Endodermal cell (in vitro differentiated cells): ENCODE measurements at regions not wholly inside any gene's neighbourhood (a gene's known extent, or its start where the extent isn't known, plus 50 kb on each side); places are given as distances from the start of the nearest gene placed in this dataset.

Source experiments
- DNase-seq: peaks from one replicate; pipeline ENCODE4 v3.0.0-alpha.2; 2017
- H3K27ac ChIP-seq: 2 replicates; pipeline ENCODE4 v1.5.1; 2013; ENCODE audit warnings: mild to moderate bottlenecking, low read depth, low read length, moderate library complexity
- H3K27me3 ChIP-seq: 2 replicates; pipeline ENCODE4 v1.6.1; 2013; ENCODE audit warnings: mild to moderate bottlenecking, low read length, moderate library complexity; ENCODE audit not compliant: insufficient read depth, control insufficient read depth, poor library complexity, severe bottlenecking
- H3K36me3 ChIP-seq: 2 replicates; pipeline ENCODE4 v1.7.0; 2013; ENCODE audit warnings: mild to moderate bottlenecking, low read length, moderate library complexity; ENCODE audit not compliant: control insufficient read depth, insufficient read depth
- H3K4me1 ChIP-seq: one replicate; pipeline ENCODE4 v1.7.0; 2013; ENCODE audit warnings: low read length; ENCODE audit not compliant: control insufficient read depth, insufficient read depth
- H3K4me3 ChIP-seq: 2 replicates; pipeline ENCODE4 v1.5.1; 2013; ENCODE audit warnings: mild to moderate bottlenecking, low read length, moderate library complexity
- H3K9ac ChIP-seq: 2 replicates; pipeline ENCODE4 v1.6.1; 2013; ENCODE audit warnings: mild to moderate bottlenecking, low read length, moderate library complexity; ENCODE audit not compliant: poor library complexity, severe bottlenecking; ENCODE audit errors: extremely low read depth
- H3K9me3 ChIP-seq: 2 replicates; pipeline ENCODE4 v1.6.1; 2013; ENCODE audit warnings: mild to moderate bottlenecking, low read length, moderate library complexity; ENCODE audit not compliant: control insufficient read depth
- H3K27ac Mint-ChIP-seq: 2 replicates; pipeline ENCODE4 v1.8.0; 2020; ENCODE audit warnings: mixed read lengths
- H3K27me3 Mint-ChIP-seq: 2 replicates; pipeline ENCODE4 v1.8.0; 2021; ENCODE audit warnings: mild to moderate bottlenecking, mixed read lengths; ENCODE audit not compliant: insufficient read depth
- H3K36me3 Mint-ChIP-seq: 2 replicates; pipeline ENCODE4 v1.8.0; 2020; ENCODE audit warnings: low read depth, mixed read lengths
- H3K4me1 Mint-ChIP-seq: 2 replicates; pipeline ENCODE4 v1.8.0; 2020; ENCODE audit warnings: mixed read lengths
- H3K4me3 Mint-ChIP-seq: 2 replicates; pipeline ENCODE4 v1.8.0; 2020; ENCODE audit warnings: mild to moderate bottlenecking, moderate library complexity, mixed read lengths
- H3K9me3 Mint-ChIP-seq: 2 replicates; pipeline ENCODE4 v1.8.0; 2020; ENCODE audit warnings: mild to moderate bottlenecking, mixed read lengths
- CTCF ChIP-seq: fragments of 200-600 bp; sonication (generic); conservative IDR thresholded peaks from 2 replicates; pipeline ENCODE4 v1.5.0; 2021; ENCODE audit warnings: antibody characterized with exemption, mild to moderate bottlenecking
- WGBS, 2 experiments: methylation state at CpG; one replicate each; pipeline versions ENCODE4 v1.1.5 to v1.1.7; 2013; ENCODE audit warnings: missing lambda C conversion rate in 2 of 2, mixed read lengths in 1 of 2; ENCODE audit not compliant: insufficient coverage in 1 of 2, insufficient read length in 1 of 2; 5-methylcytosine and 5-hydroxymethylcytosine counted together

- H3K36me3 Mint-ChIP-seq: no peaks in the 10 kb centered on the region
- TF ChIP-seq CTCF: no peak
- H3K27ac ChIP-seq: no peak overlapping the region
Measured at GRCh38 chr10:108788891-108789290, 1134.4 kb downstream of the XPNPEP1 start.

DNA sequence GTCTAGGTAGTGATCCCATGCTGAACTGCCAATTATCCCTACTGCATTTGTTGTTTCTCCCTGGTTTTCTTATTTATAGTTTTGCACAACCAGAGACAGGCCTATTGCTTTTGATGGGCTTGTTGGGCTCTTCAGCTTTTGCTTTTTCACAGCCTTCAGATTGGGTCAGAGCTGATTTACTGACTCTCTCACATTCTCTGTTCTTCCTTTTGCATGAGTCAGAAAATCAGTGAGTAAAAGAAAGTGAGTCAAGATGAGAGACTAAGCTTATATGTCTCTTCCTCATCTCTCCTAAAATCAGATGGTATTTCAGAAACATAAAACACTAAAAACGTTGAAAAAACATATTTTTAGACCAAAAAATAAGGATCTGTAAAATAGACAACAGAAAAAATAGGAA lies 1135.4 kb downstream of the XPNPEP1 start:
- H3K4me1 Mint-ChIP-seq: no peaks in the 10 kb centered on the region
- peaks cover 9% of the 10 kb centered on the region for H3K27me3 Mint-ChIP-seq
- Histone ChIP-seq H3K9me3 (peaks cover 75% of the 10 kb centered on the region), H3K27ac (no peak overlapping the region), H3K9ac (no peak overlapping the region), H3K4me1 (no peaks in the 10 kb centered on the region), H3K36me3 (no peaks in the 10 kb centered on the region), H3K4me3 (no peak overlapping the region), H3K27me3 (no peaks in the 10 kb centered on the region)
- H3K36me3 Mint-ChIP-seq: peaks cover 3% of the 10 kb centered on the region
- no peak overlapping the region for H3K27ac Mint-ChIP-seq
- no peak for TF ChIP-seq CTCF
- 8% methylated on average over 1 of the region's 1 CpG; no CpG with 5 or more reads in 1 of the 2 experiments for WGBS, 2 experiments
- no peak overlapping the region for H3K4me3 Mint-ChIP-seq
- peaks cover 33% of the 10 kb centered on the region for H3K9me3 Mint-ChIP-seq
- DNase-seq: no peak

More at GRCh38 chr10:108788891-108789290, 1134.4 kb downstream of the XPNPEP1 start:
- WGBS, 2 experiments: 75% methylated on average over 1 of the region's 1 CpG; no CpG with 5 or more reads in 1 of the 2 experiments
- Histone ChIP-seq H3K27me3 (no peaks in the 10 kb centered on the region), H3K9ac (no peak overlapping the region), H3K4me1 (no peaks in the 10 kb centered on the region), H3K36me3 (no peaks in the 10 kb centered on the region), H3K4me3 (no peak overlapping the region), H3K9me3 (peaks cover 76% of the 10 kb centered on the region)
- Mint-ChIP-seq H3K9me3 (peaks cover 29% of the 10 kb centered on the region), H3K27me3 (peaks cover under 1% of the 10 kb centered on the region), H3K4me3 (no peak overlapping the region), H3K4me1 (no peaks in the 10 kb centered on the region), H3K27ac (no peak overlapping the region)
- no peak for DNase-seq

DNA sequence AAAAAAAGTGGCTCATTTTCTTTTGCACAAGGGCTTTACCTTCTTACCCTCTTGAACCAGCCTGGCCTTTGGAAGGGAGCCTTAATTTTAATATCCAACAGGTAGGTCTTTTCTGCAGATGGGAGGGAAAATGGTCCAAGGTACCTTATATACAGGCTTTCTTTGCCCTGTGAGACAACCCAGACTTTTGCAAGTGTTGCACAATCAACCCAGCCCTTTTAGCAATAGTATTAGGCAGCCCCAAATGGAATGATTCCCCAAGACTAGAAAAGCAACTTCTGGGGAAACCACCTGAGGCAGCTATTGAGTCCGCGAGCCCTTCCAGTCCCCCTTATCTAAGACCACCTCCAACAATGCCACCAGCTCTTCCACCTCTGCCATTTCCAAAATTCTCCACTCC lies 1138.3 kb downstream of the XPNPEP1 start:
- H3K4me3 ChIP-seq: no peak overlapping the region
- Mint-ChIP-seq H3K4me1 (no peaks in the 10 kb centered on the region), H3K27me3 (peaks cover 11% of the 10 kb centered on the region), H3K4me3 (no peak overlapping the region), H3K27ac (no peak overlapping the region), H3K36me3 (peaks cover 3% of the 10 kb centered on the region), H3K9me3 (peaks cover 33% of the 10 kb centered on the region)
- no peaks in the 10 kb centered on the region for H3K4me1 ChIP-seq
- no peaks in the 10 kb centered on the region for H3K36me3 ChIP-seq
- no peak for DNase-seq
- 94% methylated on average over 2 of the region's 2 CpGs; no CpG with 5 or more reads in 1 of the 2 experiments for WGBS, 2 experiments
- no peak for TF ChIP-seq CTCF
- H3K27ac ChIP-seq: no peak overlapping the region
- H3K27me3 ChIP-seq: no peaks in the 10 kb centered on the region
- H3K9ac ChIP-seq: no peak overlapping the region
- peaks cover 85% of the 10 kb centered on the region for H3K9me3 ChIP-seq
